ENCODE measurements at regions not wholly inside any gene's neighbourhood (a gene's known extent, or its start where the extent isn't known, plus 50 kb on each side); places are given as distances from the start of the nearest gene placed in this dataset.

- no peak for TF ChIP-seq CTCF (IDR thresholded peaks at IDR 0.05)
- no peak for TF ChIP-seq ZFX (IDR thresholded peaks at IDR 0.05; ENCODE audit: borderline replicate concordance)
These were observed 405.6 kb downstream of the PLPP3 start for GRCh38 chr1:56173736-56174135.

Data from 22Rv1 (cell line).